Smooth muscle cell (in vitro differentiated cells): ENCODE measurements at regions not wholly inside any gene's neighbourhood (a gene's known extent, or its start where the extent isn't known, plus 50 kb on each side); places are given as distances from the start of the nearest gene placed in this dataset.
"Not testable (repeated sequence)": the region's sequence is repeated elsewhere in the genome, so short reads cannot be mapped to it uniquely, and the experiment has no call there.

Experiments used
- DNase-seq: peaks from one replicate; lab custom pipeline; 2025; ENCODE audit not compliant: unreplicated experiment; lab: John Stamatoyannopoulos, UW
- H2AFZ ChIP-seq: fragments of 200-600 bp; sonication (generic); 2 replicates; pipeline ENCODE4 v1.6.0; 2016; ENCODE audit warnings: antibody characterized with exemption, low read depth, mild to moderate bottlenecking
- H3F3A ChIP-seq: fragments of 200-600 bp; sonication (generic); 2 replicates; pipeline ENCODE4 v1.6.0; 2017; ENCODE audit warnings: antibody characterized with exemption, low read depth
- H3K27ac ChIP-seq: fragments of 200-600 bp; sonication (generic); 2 replicates; pipeline ENCODE4 v1.5.1; 2016; ENCODE audit warnings: low read depth, mild to moderate bottlenecking
- H3K27me3 ChIP-seq: fragments of 200-600 bp; sonication (generic); 2 replicates; pipeline ENCODE4 v1.6.1; 2016; ENCODE audit warnings: low read depth, mild to moderate bottlenecking
- H3K36me3 ChIP-seq: fragments of 200-600 bp; sonication (generic); 2 replicates; pipeline ENCODE4 v1.5.1; 2016; ENCODE audit warnings: low read depth
- H3K4me1 ChIP-seq: fragments of 200-600 bp; sonication (generic); 2 replicates; pipeline ENCODE4 v1.5.1; 2016; ENCODE audit warnings: low read depth
- H3K4me2 ChIP-seq: fragments of 200-600 bp; sonication (generic); 2 replicates; pipeline ENCODE4 v1.6.0; 2016; ENCODE audit warnings: mild to moderate bottlenecking
- H3K4me3 ChIP-seq: fragments of 200-600 bp; sonication (generic); 2 replicates; pipeline ENCODE4 v1.5.1; 2016; ENCODE audit warnings: mild to moderate bottlenecking
- H3K79me2 ChIP-seq: fragments of 200-600 bp; sonication (generic); 2 replicates; pipeline ENCODE4 v1.6.0; 2016; ENCODE audit warnings: low read depth, mild to moderate bottlenecking
- H3K9ac ChIP-seq: fragments of 200-600 bp; sonication (generic); 2 replicates; pipeline ENCODE4 v1.6.0; 2016; ENCODE audit warnings: low read depth
- H3K9me3 ChIP-seq: fragments of 200-600 bp; sonication (generic); replicated peaks from 2 replicates; pipeline ENCODE4 v1.5.1; 2016; ENCODE audit warnings: low read depth
- H4K20me1 ChIP-seq: fragments of 200-600 bp; sonication (generic); 2 replicates; pipeline ENCODE4 v1.6.0; 2016; ENCODE audit warnings: low read depth
- WGBS: methylation state at CpG from one replicate; pipeline ENCODE4 v1.1.7; 2016; ENCODE audit warnings: low lambda C conversion rate; 5-methylcytosine and 5-hydroxymethylcytosine counted together
- TF ChIP-seq, protein P1 (sequence below): fragments of 200-600 bp; sonication (generic); IDR thresholded peaks from 2 replicates; pipeline ENCODE4 v1.5.1; 2017; ENCODE audit warnings: borderline replicate concordance, mild to moderate bottlenecking, antibody characterized with exemption; ENCODE audit not compliant: insufficient read depth, poor library complexity, severe bottlenecking

DNA sequence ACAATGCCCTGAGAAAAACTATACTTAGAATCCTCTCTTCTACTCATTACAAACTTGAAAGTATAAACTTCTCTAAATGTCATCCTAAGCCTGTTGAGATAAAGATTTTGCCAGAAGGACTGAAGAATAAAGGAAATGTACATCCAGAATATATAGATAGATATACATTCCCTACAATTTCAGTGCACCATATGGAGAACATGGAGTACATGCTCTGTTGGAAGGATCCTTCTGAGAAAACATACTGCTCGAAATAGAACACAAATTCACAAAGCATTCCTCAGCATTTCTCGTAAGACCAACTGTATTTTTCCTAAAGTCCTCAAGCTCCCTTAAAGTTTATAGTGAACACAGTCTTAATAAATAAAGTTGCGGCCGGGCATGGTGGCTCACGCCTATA is 69.7 kb upstream of the RASA1 start:
- Histone ChIP-seq H3K79me2 (no peaks in the 10 kb centered on the region), H3K36me3 (no peaks in the 10 kb centered on the region), H3F3A (peaks cover 6% of the 10 kb centered on the region), H3K9ac (no peak overlapping the region), H3K4me1 (peaks cover 10% of the 10 kb centered on the region), H3K4me2 (no peak overlapping the region), H3K27me3 (no peaks in the 10 kb centered on the region), H3K27ac (no peak overlapping the region), H3K9me3 (no peaks in the 10 kb centered on the region), H2AFZ (no peak overlapping the region), H4K20me1 (no peaks in the 10 kb centered on the region), H3K4me3 (no peak overlapping the region)
- 95% methylated on average over 5 of the region's 5 CpGs for WGBS
- TF ChIP-seq, protein P1, sequence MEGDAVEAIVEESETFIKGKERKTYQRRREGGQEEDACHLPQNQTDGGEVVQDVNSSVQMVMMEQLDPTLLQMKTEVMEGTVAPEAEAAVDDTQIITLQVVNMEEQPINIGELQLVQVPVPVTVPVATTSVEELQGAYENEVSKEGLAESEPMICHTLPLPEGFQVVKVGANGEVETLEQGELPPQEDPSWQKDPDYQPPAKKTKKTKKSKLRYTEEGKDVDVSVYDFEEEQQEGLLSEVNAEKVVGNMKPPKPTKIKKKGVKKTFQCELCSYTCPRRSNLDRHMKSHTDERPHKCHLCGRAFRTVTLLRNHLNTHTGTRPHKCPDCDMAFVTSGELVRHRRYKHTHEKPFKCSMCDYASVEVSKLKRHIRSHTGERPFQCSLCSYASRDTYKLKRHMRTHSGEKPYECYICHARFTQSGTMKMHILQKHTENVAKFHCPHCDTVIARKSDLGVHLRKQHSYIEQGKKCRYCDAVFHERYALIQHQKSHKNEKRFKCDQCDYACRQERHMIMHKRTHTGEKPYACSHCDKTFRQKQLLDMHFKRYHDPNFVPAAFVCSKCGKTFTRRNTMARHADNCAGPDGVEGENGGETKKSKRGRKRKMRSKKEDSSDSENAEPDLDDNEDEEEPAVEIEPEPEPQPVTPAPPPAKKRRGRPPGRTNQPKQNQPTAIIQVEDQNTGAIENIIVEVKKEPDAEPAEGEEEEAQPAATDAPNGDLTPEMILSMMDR: no peak
- DNase-seq: no peak

DNA sequence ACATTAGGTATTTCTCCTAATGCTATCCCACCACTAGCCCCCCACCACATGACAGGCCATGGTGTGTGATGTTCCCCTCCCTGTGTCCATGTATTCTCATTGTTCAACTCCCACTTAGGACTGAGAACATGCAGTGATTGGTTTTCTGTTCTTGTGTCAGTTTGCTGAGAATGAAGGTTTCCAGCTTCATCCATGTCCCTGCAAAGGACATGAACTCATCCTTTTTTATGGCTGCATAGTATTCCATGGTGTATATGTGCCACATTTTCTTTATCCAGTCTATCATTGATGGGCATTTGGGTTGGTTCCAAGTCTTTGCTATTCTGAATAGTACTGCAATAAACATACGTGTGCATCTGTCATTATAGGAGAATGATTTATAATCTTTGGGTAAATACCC is 68.4 kb upstream of the RASA1 start:
- not testable (repeated sequence) for H3K4me2 ChIP-seq, H3K9ac ChIP-seq, DNase-seq, H3K27ac ChIP-seq, H3K4me3 ChIP-seq, H3K36me3 ChIP-seq, H3K27me3 ChIP-seq, H4K20me1 ChIP-seq, H3F3A ChIP-seq, H3K79me2 ChIP-seq, H2AFZ ChIP-seq, H3K9me3 ChIP-seq
- H3K4me1 ChIP-seq: peaks cover 10% of the 10 kb centered on the region
- WGBS: 93% methylated on average over 1 of the region's 1 CpG

DNA sequence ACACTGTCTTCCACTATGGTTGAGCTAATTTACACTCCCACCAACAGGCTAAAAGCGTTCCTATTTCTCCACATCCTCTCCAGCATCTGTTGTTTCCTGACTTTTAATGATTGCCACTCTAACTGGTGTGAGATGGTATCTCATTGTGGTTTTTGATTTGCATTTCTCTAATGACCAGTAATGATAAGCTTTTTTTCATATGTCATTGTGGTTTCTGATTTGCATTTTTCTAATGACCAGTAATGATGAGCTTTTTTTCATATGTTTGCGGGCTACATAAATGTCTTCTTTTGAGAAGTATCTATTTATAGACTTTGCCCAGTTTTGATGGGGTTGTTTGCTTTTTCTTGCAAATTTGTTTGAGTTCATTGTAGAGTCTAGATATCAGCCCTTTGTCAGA is 68.0 kb upstream of the RASA1 start:
- peaks cover 10% of the 10 kb centered on the region for H3K4me1 ChIP-seq
- WGBS: 90% methylated on average over 2 of the region's 2 CpGs
- not testable (repeated sequence) for H3K9me3 ChIP-seq, H3K36me3 ChIP-seq, H3K79me2 ChIP-seq, H3K27ac ChIP-seq, H3K9ac ChIP-seq, H3K27me3 ChIP-seq, DNase-seq, H3F3A ChIP-seq, H3K4me3 ChIP-seq, H3K4me2 ChIP-seq, H2AFZ ChIP-seq, H4K20me1 ChIP-seq

DNA sequence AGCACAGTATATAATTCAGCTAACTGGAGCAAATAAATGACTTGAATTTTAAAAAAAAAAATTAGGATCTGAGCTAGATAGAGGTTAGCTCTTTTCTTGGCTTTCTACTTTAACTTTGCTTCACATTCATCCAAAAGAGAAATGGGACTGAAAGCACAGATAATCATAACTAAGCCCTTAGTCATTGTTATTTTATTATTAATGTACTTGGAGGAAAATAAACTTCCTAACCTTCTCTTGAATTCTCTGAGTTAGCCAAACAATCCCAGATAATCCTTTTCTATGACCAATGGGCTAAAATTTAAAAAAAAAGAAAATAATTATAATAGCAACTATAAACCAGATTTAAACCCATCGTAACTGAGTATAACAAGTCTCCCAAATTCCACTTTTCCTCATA is 57.6 kb upstream of the RASA1 start:
- TF ChIP-seq, protein P1: no peak
- H3F3A ChIP-seq: no peaks in the 10 kb centered on the region
- peak overlapping the region; percentile 43 for H3K4me2 ChIP-seq
- H3K4me3 ChIP-seq: no peak overlapping the region
- H4K20me1 ChIP-seq: no peaks in the 10 kb centered on the region
- H3K36me3 ChIP-seq: no peaks in the 10 kb centered on the region
- DNase-seq: no peak
- no peaks in the 10 kb centered on the region for H3K4me1 ChIP-seq
- 73% methylated on average over 1 of the region's 1 CpG for WGBS
- H3K9me3 ChIP-seq: no peaks in the 10 kb centered on the region
- H3K79me2 ChIP-seq: no peaks in the 10 kb centered on the region
- H2AFZ ChIP-seq: no peak overlapping the region
- no peak overlapping the region for H3K9ac ChIP-seq
- H3K27ac ChIP-seq: no peak overlapping the region
- no peaks in the 10 kb centered on the region for H3K27me3 ChIP-seq

DNA sequence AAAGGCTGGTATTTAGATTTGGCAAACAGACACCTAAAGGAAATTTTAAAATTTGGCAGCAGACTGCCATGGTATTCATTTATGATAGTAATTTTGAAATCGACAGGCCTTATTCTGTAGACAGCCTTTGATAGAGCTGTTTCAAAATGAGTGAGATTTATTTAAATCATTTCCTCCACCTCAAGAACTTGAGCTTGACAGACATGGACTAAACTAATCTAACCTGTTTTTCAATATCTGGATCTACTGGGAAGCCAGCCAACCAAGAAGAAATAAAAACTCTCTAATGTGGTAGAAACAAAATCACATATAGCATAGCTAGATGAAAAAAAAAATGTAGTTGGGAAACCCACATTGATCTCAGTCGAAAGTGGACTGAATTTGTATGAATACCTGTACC is 56.9 kb upstream of the RASA1 start:
- no peaks in the 10 kb centered on the region for H4K20me1 ChIP-seq
- H3K9ac ChIP-seq: no peak overlapping the region
- TF ChIP-seq, protein P1: no peak
- no peaks in the 10 kb centered on the region for H3K79me2 ChIP-seq
- no peaks in the 10 kb centered on the region for H3K9me3 ChIP-seq
- H3K27me3 ChIP-seq: no peaks in the 10 kb centered on the region
- no peak overlapping the region for H3K27ac ChIP-seq
- no peak overlapping the region for H3K4me3 ChIP-seq
- DNase-seq: no peak
- no peak overlapping the region for H2AFZ ChIP-seq
- no peaks in the 10 kb centered on the region for H3F3A ChIP-seq
- H3K4me1 ChIP-seq: no peaks in the 10 kb centered on the region
- WGBS: 78% methylated on average over 2 of the region's 2 CpGs
- no peaks in the 10 kb centered on the region for H3K36me3 ChIP-seq
- no peak overlapping the region for H3K4me2 ChIP-seq
